Psoas muscle (tissue), 7 donors: ENCODE measurements at regions not wholly inside any gene's neighbourhood (a gene's known extent, or its start where the extent isn't known, plus 50 kb on each side); places are given as distances from the start of the nearest gene placed in this dataset.

ENCODE experiments used
- ATAC-seq, 4 donors: fragments of 200-7000 bp; cut with Tn5 transposase; one replicate each; pipeline ENCODE4 v1.9.1; 2020; ENCODE audit warnings: moderate library complexity in 3 of 4, mild to moderate bottlenecking in 2 of 4
- DNase-seq, 2 donors: peaks; one replicate each; pipeline ENCODE4 v3.0.0-alpha.2; 2020
- H3K27ac ChIP-seq: fragments of 200-600 bp; one replicate; pipeline ENCODE4 v1.8.0; 2022
- H3K27me3 ChIP-seq, 3 donors: fragments of 200-600 bp in 1 of 3; one replicate each; pipeline versions ENCODE4 v1.6.1 to v1.8.0; 2013 to 2022; ENCODE audit warnings: low read length in 2 of 3, mild to moderate bottlenecking in 2 of 3, moderate library complexity in 1 of 3; ENCODE audit not compliant: insufficient read depth in 3 of 3
- H3K36me3 ChIP-seq, 2 donors: fragments of 200-600 bp in 1 of 2; one replicate each; pipeline versions ENCODE4 v1.6.1 to v1.8.0; 2013 to 2022; ENCODE audit warnings: low read depth in 1 of 2, mild to moderate bottlenecking in 1 of 2, moderate library complexity in 1 of 2; ENCODE audit not compliant: insufficient read depth in 1 of 2
- H3K4me1 ChIP-seq: fragments of 200-600 bp; one replicate; pipeline ENCODE4 v1.8.0; 2022
- H3K4me3 ChIP-seq: fragments of 200-600 bp; one replicate; pipeline ENCODE4 v1.8.0; 2022; ENCODE audit warnings: mild to moderate bottlenecking
- H3K9me3 ChIP-seq: fragments of 200-600 bp; one replicate; pipeline ENCODE4 v1.8.0; 2022
- WGBS, 3 donors: extraction: QIAGEN DNeasy Blood & Tissue Kit; methylation state at CpG; one replicate each; pipeline versions ENCODE4 v1.1.6 to v1.1.7; 2013; 5-methylcytosine and 5-hydroxymethylcytosine counted together
- intact Hi-C, 2 donors: fragments of 100-400 bp; cut with DNase I; formaldehyde crosslinking; loops; one replicate each; pipeline versions ENCODE4 v1.11.0 to v1.14.2; 2022
- TF ChIP-seq, protein P1 (sequence below): fragments of 200-600 bp; IDR thresholded peaks from one replicate; pipeline ENCODE4 v1.8.0; 2022; ENCODE audit warnings: antibody characterized with exemption
- donor health status: healthy with polysubstance abuse.
- donor health status: DM: no; HTN: no; CAD: no; lungs with moderate emphysema.
- donor health status: Bipolar disorder and iron deficiency.
- donor health status: healthy.
- donor health status: DM: yes; HTN: yes; CAD: no.
- donor health status: DM: no; HTN: no; CAD: no.
- donor health status: DM: yes; HTN: yes; CAD: no.

DNA sequence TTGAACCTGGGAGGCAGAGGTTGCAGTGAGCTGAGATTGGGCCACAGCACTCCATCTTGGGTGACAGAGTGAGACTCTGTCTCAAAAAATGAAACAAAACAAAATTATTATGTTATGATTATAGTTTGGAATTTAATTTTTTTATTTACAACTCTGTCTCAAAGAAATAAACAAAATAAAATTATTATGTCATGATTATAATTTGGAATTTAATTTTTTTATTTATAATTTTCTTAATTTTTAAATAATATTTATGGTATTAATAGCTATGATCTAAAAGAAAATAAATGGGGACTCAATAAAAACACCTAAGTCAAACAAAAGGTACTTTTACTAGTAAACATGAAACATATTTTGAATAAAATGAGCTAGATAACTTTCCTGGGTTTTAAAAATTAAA, 994.8 kb upstream of the GHITM start:
- ATAC-seq (no peak), DNase-seq (no peak)
- Histone ChIP-seq H3K27ac (no peak overlapping the region), H3K4me1 (no peaks in the 10 kb centered on the region), H3K36me3 (no peaks in the 10 kb centered on the region), H3K9me3 (no peaks in the 10 kb centered on the region), H3K4me3 (no peak overlapping the region), H3K27me3 (peaks cover 0 to 1% (median 0%) of the 10 kb centered on the region in 3 donors)
- TF ChIP-seq, protein P1, sequence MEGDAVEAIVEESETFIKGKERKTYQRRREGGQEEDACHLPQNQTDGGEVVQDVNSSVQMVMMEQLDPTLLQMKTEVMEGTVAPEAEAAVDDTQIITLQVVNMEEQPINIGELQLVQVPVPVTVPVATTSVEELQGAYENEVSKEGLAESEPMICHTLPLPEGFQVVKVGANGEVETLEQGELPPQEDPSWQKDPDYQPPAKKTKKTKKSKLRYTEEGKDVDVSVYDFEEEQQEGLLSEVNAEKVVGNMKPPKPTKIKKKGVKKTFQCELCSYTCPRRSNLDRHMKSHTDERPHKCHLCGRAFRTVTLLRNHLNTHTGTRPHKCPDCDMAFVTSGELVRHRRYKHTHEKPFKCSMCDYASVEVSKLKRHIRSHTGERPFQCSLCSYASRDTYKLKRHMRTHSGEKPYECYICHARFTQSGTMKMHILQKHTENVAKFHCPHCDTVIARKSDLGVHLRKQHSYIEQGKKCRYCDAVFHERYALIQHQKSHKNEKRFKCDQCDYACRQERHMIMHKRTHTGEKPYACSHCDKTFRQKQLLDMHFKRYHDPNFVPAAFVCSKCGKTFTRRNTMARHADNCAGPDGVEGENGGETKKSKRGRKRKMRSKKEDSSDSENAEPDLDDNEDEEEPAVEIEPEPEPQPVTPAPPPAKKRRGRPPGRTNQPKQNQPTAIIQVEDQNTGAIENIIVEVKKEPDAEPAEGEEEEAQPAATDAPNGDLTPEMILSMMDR, result no peak
- intact Hi-C loops, result no loop called here

DNA sequence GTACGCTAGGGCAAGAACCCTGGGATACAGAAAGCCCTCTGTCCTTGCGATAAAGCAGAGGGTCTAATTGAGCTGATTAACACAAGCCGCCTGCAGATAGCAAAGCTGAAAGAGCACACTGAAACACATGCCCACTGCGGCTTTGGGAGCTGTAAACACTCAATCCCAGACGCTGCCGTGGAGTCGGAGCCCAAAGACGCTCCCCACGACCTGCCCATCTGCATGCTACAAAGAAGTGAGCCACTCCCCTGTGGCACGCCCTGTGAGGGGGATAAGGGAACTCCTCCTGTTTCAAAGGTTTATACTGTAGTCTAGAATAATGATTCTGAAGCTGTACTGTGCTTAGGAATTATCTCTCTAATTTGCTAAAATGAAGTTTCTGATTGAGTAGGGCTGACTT, 985.6 kb upstream of the GHITM start:
- 75 to 82% (median 80%) methylated on average over 10 of the region's 10 CpGs for WGBS, 3 donors
- intact Hi-C loops, result no loop called here
- H3K4me1 ChIP-seq, result no peaks in the 10 kb centered on the region
- no peaks in the 10 kb centered on the region for H3K36me3 ChIP-seq
- no peaks in the 10 kb centered on the region for H3K9me3 ChIP-seq
- DNase-seq, result no peak
- H3K4me3 ChIP-seq, result no peak overlapping the region
- no peak overlapping the region for H3K27ac ChIP-seq
- no peaks in the 10 kb centered on the region for H3K27me3 ChIP-seq
- no peak for ATAC-seq
- TF ChIP-seq, protein P1, result no peak

GRCh38 chr10:83164156-83164555, 975.2 kb upstream of the GHITM start:
- Histone ChIP-seq H3K27ac (no peak overlapping the region), H3K4me1 (no peaks in the 10 kb centered on the region), H3K36me3 (no peaks in the 10 kb centered on the region), H3K4me3 (no peak overlapping the region), H3K9me3 (no peaks in the 10 kb centered on the region), H3K27me3 (no peaks in the 10 kb centered on the region)
- TF ChIP-seq, protein P1, result no peak
- ATAC-seq (no peak), DNase-seq (no peak)
- 41 to 48% (median 47%) methylated on average over 3 of the region's 3 CpGs for WGBS, 3 donors
- intact Hi-C loops, result no loop called here

DNA sequence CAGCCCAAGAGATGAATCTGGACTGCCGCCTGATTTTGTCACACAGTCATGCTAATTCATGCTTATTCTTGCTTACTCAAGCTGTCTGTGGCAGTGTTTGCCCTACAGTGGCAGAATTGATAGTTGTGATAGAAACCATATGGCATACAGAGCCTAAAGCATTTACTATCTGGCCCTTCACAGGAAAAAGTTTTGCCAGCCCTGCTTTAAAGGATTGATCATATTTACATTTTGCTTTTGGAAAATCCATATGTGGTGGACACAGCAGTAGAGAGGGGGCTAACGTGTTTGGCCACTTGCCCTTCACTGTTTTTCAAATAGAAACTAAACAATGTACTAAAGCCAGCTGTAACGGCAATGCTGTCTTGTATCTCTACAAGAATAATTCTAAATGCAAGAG, 974.0 kb upstream of the GHITM start:
- ATAC-seq (no peak), DNase-seq (no peak)
- WGBS, 3 donors, result 18 to 28% (median 24%) methylated on average over 3 of the region's 3 CpGs
- TF ChIP-seq, protein P1, result no peak
- intact Hi-C loops, result no loop called here
- Histone ChIP-seq H3K9me3 (no peaks in the 10 kb centered on the region), H3K36me3 (no peaks in the 10 kb centered on the region), H3K27me3 (no peaks in the 10 kb centered on the region), H3K4me3 (no peak overlapping the region), H3K27ac (no peak overlapping the region), H3K4me1 (no peaks in the 10 kb centered on the region)

DNA sequence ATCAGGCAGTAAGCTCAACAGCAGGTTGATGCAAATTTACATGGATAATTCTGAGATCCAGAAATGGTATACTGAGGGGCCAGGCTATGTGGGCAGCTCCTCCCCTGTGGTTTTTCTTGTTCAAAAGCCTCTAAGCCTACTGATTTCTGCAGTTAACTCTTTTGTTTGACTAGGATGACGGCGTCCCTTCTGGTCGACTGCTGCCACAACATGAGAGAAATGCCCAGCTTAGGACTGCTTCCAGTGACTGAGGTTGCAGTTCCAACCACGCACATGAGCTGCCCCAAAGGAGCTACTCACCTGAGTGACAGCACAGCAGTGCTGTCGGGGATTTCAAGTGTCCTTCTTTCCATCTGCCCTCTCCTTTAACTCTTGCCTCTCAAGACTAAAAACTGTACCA, 973.0 kb upstream of the GHITM start:
- Histone ChIP-seq H3K27ac (no peak overlapping the region), H3K9me3 (no peaks in the 10 kb centered on the region), H3K4me1 (no peaks in the 10 kb centered on the region), H3K36me3 (no peaks in the 10 kb centered on the region), H3K27me3 (no peaks in the 10 kb centered on the region), H3K4me3 (no peak overlapping the region)
- intact Hi-C loops, result no loop called here
- 32 to 45% (median 45%) methylated on average over 5 of the region's 5 CpGs for WGBS, 3 donors
- DNase-seq (no peak), ATAC-seq (no peak)
- TF ChIP-seq, protein P1, result no peak
